HG03378 (cell line): ENCODE measurements at regions not wholly inside any gene's neighbourhood (a gene's known extent, or its start where the extent isn't known, plus 50 kb on each side); places are given as distances from the start of the nearest gene placed in this dataset.

Experiments
- ATAC-seq: cut with Tn5 transposase; IDR thresholded peaks from one replicate; pipeline ENCODE4 v1.9.1; 2021; ENCODE audit warnings: mild to moderate bottlenecking, moderate library complexity; ENCODE audit not compliant: unreplicated experiment

DNA sequence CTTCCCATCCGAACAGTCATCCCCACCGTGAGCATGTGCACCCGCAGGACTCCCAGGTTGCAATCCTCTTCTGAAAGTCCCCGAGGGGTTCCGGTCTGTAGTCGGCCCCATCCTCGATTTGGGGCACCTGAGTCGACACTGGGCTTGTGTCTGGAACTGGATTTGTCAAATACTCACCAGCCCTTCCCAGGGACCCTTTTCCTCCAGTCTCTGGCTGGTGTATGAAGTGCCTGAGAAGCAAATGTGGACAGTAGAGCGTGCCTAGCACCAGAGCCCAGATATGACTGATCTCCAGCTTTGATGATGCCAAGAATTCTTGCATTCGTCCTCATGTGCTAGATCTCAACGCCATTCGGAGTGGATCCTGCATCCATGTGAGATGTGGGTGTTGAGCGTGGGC lies 132.5 kb upstream of the ADARB2 start:
- ATAC-seq: no peak

DNA sequence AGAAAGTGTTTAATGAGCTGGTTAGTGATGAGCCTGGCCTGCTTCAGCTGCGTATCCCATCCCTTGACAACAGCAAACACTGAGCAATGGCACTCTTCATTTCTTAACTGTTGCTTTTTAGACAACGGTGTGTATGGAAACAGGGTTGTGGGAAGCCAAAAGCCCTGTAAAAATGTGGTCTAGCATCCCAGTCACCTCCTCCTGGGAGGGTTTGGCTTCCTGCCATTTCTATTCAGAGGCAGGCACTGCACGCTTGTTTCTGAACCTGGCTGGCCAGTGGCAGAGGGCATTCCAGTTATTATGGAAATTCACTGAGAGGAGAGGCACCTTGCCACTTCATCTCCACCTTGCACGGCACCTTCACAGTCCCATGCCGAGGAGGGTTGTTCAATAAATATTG lies 123.0 kb upstream of the ADARB2 start:
- no peak for ATAC-seq

GRCh38 chr10:1858547-1858946 lies 121.2 kb upstream of the ADARB2 start:
- no peak for ATAC-seq

DNA sequence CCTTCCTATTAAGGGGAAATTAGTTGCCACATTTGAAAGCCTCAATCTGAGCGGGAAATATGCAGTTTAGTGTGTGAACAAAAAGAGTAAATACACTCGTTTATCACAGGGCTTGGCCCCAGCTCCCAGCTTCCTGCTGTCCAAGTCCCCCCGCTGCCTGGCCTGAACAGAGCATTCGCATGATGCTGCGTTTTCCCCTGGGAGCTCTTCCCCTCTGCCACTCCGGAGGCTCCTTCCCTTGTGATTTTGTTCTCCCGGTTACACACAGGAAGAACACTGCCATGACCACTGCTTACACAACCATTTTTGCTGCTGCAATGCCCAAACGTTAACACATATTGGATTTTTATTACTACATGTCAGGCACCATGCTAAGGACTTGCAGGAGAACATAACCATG lies 120.7 kb upstream of the ADARB2 start:
- no peak for ATAC-seq

GRCh38 chr10:1855911-1856310 lies 118.6 kb upstream of the ADARB2 start:
- no peak for ATAC-seq

GRCh38 chr10:1854271-1854670 lies 116.9 kb upstream of the ADARB2 start:
- no peak for ATAC-seq

- ATAC-seq: no peak
Measured at GRCh38 chr10:1853801-1854200, 116.5 kb upstream of the ADARB2 start.

GRCh38 chr10:1852841-1853240 lies 115.5 kb upstream of the ADARB2 start:
- ATAC-seq: no peak

DNA sequence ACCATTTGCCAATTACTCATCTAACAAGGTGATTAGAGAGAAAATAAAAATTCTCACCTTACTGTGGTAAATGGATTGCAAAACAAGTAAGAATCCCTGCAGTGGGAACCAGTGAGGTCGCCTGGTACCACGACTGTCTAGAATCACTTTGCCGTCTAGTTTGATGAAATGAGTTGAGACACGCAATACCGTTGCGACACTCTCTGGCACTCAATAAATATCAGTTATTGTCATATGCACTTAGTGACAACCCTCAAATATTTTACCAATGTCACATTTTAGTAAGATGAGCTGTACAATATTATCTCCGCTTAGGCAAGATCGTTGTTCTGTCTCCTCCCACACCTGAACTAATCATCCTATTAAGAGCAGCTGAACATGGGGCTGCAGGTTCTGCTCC lies 114.4 kb upstream of the ADARB2 start:
- no peak for ATAC-seq

DNA sequence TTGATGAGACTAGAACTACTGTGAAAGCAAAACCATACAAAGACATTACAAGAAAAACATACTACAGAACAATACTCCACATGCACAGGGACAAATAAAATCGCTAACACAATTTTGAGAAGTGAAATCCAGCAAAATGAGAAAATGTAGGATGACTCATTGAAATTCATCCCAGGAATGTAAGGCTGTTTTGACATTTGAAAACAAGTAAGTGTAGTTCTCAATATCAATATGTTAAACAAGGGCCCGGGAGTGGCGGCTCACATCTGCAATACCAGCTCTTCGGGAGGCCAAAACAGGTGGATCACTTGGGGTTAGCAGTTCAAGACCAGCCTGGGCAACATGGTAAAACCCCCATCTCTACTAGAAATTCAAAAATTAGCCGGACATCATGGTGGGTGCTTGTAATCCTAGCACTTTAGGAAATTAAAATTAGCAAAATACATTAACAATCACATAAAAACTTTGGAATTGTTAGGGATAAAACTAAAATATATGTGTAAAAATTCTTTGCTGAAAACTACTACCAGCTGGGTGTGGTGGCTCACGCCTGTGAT lies 113.7 kb upstream of the ADARB2 start:
- no peak for ATAC-seq

- no peak for ATAC-seq
Measured at GRCh38 chr10:1847361-1847760, 110.0 kb upstream of the ADARB2 start.

DNA sequence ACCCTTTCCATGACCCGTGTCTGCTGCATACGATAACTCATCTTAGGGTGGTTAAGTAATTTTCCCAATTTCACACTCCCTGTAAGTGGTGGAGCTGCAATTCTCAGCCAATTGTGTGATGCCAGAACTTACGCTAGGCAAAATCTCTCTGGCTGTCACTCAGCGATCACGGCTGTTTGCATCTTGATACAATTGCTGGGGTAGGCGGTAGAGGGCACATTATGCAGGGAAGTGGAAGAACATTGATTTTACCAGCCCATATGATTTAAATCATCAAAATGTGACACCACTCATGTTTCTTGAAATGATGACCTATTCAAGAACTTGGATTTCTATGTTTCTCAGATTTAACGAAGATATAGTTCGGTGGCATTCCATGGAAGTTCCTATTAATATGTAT lies 108.7 kb upstream of the ADARB2 start:
- ATAC-seq: no peak

DNA sequence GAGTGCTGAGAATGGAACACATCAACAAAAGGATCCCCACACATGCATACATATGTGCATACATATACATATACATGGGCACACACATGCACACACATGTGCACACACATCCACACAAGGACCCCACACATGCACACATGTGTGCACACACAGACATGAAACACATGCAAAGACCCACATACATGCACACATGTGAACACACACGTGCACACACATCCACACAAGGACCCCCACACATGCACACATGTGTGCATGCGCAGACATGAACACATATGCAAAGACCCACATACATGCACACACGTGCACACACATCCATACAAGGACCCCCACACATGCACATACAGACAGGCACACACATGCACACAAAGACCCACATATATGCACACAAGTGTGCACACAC lies 104.4 kb upstream of the ADARB2 start:
- no peak for ATAC-seq

- no peak for ATAC-seq
Measured at GRCh38 chr10:1829712-1830111, 92.4 kb upstream of the ADARB2 start.

- no peak for ATAC-seq
Measured at GRCh38 chr10:1824928-1825327, 87.6 kb upstream of the ADARB2 start.

GRCh38 chr10:1814556-1814955 lies 77.2 kb upstream of the ADARB2 start:
- no peak for ATAC-seq

- no peak for ATAC-seq
Measured at GRCh38 chr10:1809139-1809741, 71.9 kb upstream of the ADARB2 start.

- ATAC-seq: no peak
Measured at GRCh38 chr10:1807924-1808323, 70.6 kb upstream of the ADARB2 start.

DNA sequence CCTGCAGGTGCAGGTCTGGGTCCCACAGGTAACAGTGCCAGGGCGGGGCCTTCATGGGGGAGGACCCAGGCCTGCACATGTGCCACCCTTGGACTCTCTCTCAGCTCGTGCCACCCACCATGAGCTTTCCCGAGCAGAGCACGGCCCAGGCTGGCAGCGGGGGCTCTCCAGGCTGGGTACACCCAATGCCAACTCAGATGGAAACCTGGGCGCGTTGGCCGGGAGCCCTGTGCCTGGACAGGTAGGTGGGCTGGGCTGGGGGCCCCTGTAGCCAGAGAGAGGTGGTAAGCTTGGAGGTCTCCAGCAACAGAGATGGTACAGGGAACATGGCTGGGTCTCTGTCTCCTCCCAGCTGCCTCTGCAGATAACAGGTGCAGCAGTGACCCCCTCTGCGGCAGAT lies 69.9 kb upstream of the ADARB2 start:
- no peak for ATAC-seq

DNA sequence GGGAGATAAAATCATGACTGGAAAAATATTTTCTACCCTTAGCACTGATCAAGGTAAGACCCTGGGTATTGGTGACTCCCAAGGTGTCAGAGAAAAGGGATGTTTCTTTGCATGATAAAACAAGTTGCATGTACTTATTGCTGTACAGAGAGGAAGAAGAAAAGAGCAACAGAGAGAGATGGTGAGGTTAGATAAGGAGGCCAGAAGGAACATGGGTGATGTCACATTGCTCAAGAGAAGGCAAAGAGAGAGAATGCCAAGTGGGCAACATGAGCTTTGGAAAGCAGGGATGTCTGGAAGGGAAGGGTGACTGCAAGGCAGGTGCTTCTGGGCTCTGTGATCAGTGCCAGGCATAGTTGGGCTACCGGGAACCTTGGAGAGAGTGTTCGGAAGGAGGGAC lies 65.1 kb upstream of the ADARB2 start:
- no peak for ATAC-seq

- no peak for ATAC-seq
Measured at GRCh38 chr10:1788401-1788800, 51.1 kb upstream of the ADARB2 start.
